Epithelial cell of proximal tubule (primary cell): ENCODE measurements at regions not wholly inside any gene's neighbourhood (a gene's known extent, or its start where the extent isn't known, plus 50 kb on each side); places are given as distances from the start of the nearest gene placed in this dataset.

Source experiments
- DNase-seq: peaks from one replicate; pipeline ENCODE4 v3.0.0-alpha.2; 2011; ENCODE audit warnings: low read depth
- H3K4me3 ChIP-seq: 2 replicates; pipeline ENCODE4 v1.5.1; 2011; ENCODE audit warnings: low read depth, mild to moderate bottlenecking, low read length
- TF ChIP-seq, protein P1 (sequence below): conservative IDR thresholded peaks from 2 replicates; pipeline ENCODE4 v1.5.1; 2012; ENCODE audit warnings: low read depth, mild to moderate bottlenecking, low read length

DNA sequence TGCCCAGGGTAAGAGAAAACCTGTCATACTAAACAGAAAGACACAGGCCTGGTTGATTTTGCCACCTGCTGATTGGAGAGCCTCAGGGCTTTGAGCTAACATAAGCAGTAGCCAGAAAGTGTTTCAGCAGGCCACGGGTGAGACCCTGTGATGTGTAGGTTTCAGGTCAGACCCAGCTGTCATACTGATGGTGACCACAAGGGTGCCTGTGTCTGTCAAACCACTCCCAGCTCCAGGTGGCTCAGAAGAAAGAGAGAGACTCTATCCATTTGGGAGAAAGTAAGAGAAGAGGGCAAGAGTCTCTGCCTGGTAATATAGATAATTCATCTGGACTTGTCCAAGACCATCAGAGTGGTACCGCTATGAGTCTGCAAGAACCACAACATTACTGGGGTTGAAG, 72.8 kb upstream of the NLRP2B start:
- TF ChIP-seq, protein P1, sequence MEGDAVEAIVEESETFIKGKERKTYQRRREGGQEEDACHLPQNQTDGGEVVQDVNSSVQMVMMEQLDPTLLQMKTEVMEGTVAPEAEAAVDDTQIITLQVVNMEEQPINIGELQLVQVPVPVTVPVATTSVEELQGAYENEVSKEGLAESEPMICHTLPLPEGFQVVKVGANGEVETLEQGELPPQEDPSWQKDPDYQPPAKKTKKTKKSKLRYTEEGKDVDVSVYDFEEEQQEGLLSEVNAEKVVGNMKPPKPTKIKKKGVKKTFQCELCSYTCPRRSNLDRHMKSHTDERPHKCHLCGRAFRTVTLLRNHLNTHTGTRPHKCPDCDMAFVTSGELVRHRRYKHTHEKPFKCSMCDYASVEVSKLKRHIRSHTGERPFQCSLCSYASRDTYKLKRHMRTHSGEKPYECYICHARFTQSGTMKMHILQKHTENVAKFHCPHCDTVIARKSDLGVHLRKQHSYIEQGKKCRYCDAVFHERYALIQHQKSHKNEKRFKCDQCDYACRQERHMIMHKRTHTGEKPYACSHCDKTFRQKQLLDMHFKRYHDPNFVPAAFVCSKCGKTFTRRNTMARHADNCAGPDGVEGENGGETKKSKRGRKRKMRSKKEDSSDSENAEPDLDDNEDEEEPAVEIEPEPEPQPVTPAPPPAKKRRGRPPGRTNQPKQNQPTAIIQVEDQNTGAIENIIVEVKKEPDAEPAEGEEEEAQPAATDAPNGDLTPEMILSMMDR = no peak
- no peak overlapping the region for H3K4me3 ChIP-seq
- DNase-seq = no peak

DNA sequence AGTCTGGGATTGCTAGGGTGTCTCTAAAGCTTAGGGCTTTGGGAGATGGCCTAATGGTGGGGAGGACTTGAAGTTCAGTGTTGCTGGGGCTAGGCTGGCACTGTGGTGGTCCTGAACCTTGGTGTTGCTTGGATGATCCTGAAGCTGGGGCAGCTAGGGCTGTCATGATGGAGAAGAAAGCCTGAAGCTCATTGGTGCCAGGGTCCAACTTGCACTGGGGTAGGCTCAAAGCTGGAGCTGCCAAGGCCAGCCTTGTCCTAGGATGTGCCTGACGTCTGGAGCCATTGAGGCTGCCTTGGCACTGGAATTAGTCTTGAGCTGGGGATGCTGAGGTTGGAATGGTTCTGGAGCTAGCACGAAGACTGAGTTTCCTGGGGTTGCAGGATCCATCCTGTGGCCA, 61.0 kb upstream of the NLRP2B start:
- no peak overlapping the region for H3K4me3 ChIP-seq
- DNase-seq = no peak
- TF ChIP-seq, protein P1 = no peak

DNA sequence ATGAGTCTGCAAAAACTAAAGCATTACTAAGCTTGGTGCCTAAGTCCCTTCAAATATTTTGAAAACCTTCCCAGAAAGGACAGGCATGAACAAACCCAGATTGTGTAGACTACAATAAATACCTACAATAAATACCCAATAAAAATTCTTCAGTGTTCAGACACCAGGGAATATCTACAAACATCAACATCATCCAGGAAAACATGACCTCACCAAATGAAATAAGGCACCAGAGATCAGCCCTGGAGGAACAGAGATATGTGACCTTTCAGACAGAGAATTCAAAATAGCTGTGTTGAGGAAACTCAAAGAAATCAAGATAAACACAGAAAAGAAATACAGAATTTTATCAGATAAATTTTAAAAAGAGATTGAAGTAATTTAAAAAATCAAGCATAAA, 57.8 kb upstream of the NLRP2B start:
- TF ChIP-seq, protein P1 = no peak
- H3K4me3 ChIP-seq = no peak overlapping the region
- no peak for DNase-seq
